ENCODE measurements at regions not wholly inside any gene's neighbourhood (a gene's known extent, or its start where the extent isn't known, plus 50 kb on each side); places are given as distances from the start of the nearest gene placed in this dataset.

DNA sequence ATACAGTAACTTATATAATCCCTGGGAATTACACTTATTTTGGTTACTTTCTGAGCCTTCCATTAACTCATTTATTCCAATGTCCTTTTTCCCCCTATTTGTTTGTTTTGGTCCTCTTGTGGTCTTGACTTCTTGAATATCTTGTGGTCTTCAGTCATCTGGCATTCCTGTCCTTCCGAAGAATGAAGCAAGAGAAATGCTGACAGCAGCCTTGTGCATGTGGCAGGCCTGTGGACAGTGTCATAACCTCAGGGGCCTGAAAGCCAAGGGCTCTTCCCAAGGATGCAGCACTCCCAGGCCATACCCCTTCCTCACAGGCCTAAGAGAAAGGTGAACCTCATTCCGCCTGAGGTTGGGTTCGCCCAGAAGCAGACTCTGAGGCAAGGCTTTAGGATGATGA lies 470.2 kb downstream of the DISC1 start:
- CTCF ChIA-PET = no interaction called here
- POLR2A ChIA-PET = no interaction called here
- DNase-seq (ENCODE audit: low read depth, low spot score) (no peak), ATAC-seq (no peak)
- H3K4me1 ChIP-seq (ENCODE audit: control insufficient read depth, insufficient read depth, low read length) = no peaks in the 10 kb centered on the region
- no TSS peak for BruUV-seq (replicated peaks)
- in situ Hi-C loops (cut with HindIII; ENCODE audit: low pct_unique_long_range_greater_than_20kb, low sequenced_read_pairs) = no loop called here
- intact Hi-C loops (cut with micrococcal nuclease; ENCODE audit: unreplicated experiment) = no loop called here
- no peak overlapping the region for H3K27ac ChIP-seq (ENCODE audit: low read length)
- no peaks in the 10 kb centered on the region for H3K27me3 ChIP-seq (ENCODE audit: control insufficient read depth, insufficient read depth, low read length)
- H3K4me3 ChIP-seq (ENCODE audit: low read depth in 2 of 2, low read length in 2 of 2) = no peak overlapping the region
- H3K36me3 ChIP-seq (ENCODE audit: control insufficient read depth, insufficient read depth, low read length) = no peaks in the 10 kb centered on the region
- no peaks in the 10 kb centered on the region for H3K9me3 ChIP-seq (ENCODE audit: control insufficient read depth, insufficient read depth, low read depth, low read length)
- TF ChIP-seq TCF7L2 (IDR thresholded peaks at IDR 0.05; ENCODE audit: low read depth, low read length) = no peak
- TF ChIP-seq, protein P1, sequence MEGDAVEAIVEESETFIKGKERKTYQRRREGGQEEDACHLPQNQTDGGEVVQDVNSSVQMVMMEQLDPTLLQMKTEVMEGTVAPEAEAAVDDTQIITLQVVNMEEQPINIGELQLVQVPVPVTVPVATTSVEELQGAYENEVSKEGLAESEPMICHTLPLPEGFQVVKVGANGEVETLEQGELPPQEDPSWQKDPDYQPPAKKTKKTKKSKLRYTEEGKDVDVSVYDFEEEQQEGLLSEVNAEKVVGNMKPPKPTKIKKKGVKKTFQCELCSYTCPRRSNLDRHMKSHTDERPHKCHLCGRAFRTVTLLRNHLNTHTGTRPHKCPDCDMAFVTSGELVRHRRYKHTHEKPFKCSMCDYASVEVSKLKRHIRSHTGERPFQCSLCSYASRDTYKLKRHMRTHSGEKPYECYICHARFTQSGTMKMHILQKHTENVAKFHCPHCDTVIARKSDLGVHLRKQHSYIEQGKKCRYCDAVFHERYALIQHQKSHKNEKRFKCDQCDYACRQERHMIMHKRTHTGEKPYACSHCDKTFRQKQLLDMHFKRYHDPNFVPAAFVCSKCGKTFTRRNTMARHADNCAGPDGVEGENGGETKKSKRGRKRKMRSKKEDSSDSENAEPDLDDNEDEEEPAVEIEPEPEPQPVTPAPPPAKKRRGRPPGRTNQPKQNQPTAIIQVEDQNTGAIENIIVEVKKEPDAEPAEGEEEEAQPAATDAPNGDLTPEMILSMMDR (IDR thresholded peaks at IDR 0.05) = no peak
- TF ChIP-seq, protein P2, sequence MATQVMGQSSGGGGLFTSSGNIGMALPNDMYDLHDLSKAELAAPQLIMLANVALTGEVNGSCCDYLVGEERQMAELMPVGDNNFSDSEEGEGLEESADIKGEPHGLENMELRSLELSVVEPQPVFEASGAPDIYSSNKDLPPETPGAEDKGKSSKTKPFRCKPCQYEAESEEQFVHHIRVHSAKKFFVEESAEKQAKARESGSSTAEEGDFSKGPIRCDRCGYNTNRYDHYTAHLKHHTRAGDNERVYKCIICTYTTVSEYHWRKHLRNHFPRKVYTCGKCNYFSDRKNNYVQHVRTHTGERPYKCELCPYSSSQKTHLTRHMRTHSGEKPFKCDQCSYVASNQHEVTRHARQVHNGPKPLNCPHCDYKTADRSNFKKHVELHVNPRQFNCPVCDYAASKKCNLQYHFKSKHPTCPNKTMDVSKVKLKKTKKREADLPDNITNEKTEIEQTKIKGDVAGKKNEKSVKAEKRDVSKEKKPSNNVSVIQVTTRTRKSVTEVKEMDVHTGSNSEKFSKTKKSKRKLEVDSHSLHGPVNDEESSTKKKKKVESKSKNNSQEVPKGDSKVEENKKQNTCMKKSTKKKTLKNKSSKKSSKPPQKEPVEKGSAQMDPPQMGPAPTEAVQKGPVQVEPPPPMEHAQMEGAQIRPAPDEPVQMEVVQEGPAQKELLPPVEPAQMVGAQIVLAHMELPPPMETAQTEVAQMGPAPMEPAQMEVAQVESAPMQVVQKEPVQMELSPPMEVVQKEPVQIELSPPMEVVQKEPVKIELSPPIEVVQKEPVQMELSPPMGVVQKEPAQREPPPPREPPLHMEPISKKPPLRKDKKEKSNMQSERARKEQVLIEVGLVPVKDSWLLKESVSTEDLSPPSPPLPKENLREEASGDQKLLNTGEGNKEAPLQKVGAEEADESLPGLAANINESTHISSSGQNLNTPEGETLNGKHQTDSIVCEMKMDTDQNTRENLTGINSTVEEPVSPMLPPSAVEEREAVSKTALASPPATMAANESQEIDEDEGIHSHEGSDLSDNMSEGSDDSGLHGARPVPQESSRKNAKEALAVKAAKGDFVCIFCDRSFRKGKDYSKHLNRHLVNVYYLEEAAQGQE (IDR thresholded peaks at IDR 0.05; ENCODE audit: insufficient read depth in 1 of 2, low read depth in 2 of 2, low read length in 1 of 2) = no peak
- no peak for TF ChIP-seq SIN3A (IDR thresholded peaks at IDR 0.05; ENCODE audit: borderline replicate concordance, insufficient read depth, low read depth, low read length)
- no peak for TF ChIP-seq POLR2AphosphoS5 (IDR thresholded peaks at IDR 0.05; ENCODE audit: low read depth, low read length)
